NCI-H82 (cell line): ENCODE measurements at regions not wholly inside any gene's neighbourhood (a gene's known extent, or its start where the extent isn't known, plus 50 kb on each side); places are given as distances from the start of the nearest gene placed in this dataset.
"Not testable (repeated sequence)": the region's sequence is repeated elsewhere in the genome, so short reads cannot be mapped to it uniquely, and the experiment has no call there.

Experiments used
- DNase-seq: peaks from one replicate; lab custom pipeline; 2025; lab: John Stamatoyannopoulos, UW

DNA sequence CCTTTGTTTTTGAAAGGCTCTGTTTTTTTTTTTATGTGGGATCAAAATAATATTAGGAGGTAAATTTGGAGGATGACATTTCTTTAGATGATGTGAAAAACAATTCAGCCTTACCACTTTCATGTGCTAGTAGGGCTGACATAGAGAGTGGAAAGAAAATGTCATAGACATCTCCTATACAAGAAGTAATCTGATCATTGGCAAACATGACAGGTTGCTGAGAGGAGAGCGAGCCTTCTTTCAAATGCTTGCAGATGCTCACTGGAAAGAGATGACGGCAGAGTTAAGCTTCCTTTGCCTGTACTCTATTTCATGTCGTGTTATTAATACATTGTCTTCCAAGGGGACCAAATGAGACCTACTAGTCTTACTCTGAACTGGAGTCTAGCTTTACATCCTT lies 160.1 kb upstream of the DAP start:
- no peak for DNase-seq

DNA sequence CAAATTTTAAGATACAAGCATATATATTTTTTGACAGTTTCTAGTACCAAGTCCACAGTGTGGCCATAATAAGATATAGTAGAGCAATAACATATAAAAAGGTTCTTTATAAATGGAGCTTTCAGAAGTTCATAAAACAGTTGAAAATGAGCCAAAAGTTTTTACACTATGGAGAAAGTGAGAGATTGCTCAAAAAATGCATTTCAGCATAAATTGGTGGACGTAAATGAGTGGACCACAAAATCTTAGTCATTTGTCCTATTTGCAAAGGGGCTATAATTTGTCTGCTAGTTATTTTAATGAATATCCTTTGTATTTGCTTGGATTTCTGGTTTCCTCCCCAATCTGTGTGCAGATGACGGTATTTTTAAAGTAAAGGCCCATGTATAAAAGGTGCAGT lies 159.4 kb upstream of the DAP start:
- no peak for DNase-seq

GRCh38 chr5:10914741-10915480 lies 153.9 kb upstream of the DAP start:
- DNase-seq: no peak

DNA sequence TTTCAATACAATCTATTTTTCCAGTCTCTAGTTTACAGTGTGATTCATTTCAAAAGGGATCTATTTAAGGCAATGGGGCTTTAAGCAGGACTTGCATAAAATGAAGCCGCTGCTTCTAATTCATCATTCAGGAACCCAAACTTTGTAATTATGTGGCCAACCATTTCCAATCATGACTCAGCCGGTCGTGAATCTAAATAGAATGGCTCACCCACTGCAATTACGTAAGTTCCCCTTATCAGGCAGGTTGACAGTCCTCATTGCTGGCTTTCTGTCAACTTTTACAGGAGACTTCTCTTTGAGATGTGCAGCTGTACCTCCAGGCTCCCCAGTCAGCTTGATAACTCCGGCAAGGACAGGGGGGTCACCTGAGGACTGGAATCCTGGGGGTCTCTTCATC lies 152.8 kb upstream of the DAP start:
- no peak for DNase-seq

- no peak for DNase-seq
Observed at GRCh38 chr5:10913181-10913810, 152.3 kb upstream of the DAP start.

DNA sequence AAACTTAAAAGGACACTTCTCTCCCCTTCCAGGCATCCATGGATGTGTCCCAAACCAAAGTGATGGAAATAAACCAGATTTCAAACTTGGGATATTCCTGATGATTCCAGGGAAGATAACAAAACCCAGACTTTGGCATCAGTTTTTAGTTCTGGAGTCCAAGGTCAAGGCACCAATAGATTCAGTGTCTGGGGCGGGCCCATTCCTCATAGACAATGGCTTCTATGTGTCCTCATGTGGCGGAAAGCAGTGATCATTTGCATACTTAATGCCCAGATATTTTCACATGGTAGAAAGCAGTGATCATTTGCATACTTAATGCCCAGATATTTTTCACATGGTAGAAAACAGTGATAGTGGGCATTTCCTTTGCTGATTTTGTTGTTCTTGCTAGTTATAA lies 151.4 kb upstream of the DAP start:
- DNase-seq: no peak

- DNase-seq: no peak
Observed at GRCh38 chr5:10910261-10910660, 149.2 kb upstream of the DAP start.

DNA sequence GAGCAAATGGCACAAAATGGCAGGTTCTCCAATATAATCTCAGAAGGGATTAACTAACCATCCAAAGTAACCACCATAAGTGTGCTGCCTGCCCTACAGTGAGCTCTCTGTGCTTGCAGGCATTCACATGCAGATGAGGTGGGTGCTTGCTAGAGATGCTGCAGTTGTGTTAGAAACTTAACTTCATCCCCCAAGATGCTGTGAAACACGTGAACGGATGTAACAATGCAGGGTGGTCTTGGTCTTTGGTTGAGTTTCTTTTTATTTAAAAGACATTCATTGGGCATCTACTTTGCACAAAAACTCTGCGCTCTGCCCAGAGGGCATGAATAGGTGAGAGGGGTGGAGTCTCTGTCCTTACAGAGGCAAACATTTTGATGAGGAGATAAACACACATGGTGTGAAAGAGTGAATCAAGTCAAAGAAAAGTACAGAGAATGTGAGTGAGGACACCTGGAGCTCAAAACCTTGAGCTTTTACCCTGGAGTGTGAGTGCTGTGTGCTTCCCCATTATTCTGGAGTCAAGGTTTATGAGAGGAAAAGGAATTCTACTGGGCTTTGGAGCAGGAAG lies 143.9 kb upstream of the DAP start:
- no peak for DNase-seq

DNA sequence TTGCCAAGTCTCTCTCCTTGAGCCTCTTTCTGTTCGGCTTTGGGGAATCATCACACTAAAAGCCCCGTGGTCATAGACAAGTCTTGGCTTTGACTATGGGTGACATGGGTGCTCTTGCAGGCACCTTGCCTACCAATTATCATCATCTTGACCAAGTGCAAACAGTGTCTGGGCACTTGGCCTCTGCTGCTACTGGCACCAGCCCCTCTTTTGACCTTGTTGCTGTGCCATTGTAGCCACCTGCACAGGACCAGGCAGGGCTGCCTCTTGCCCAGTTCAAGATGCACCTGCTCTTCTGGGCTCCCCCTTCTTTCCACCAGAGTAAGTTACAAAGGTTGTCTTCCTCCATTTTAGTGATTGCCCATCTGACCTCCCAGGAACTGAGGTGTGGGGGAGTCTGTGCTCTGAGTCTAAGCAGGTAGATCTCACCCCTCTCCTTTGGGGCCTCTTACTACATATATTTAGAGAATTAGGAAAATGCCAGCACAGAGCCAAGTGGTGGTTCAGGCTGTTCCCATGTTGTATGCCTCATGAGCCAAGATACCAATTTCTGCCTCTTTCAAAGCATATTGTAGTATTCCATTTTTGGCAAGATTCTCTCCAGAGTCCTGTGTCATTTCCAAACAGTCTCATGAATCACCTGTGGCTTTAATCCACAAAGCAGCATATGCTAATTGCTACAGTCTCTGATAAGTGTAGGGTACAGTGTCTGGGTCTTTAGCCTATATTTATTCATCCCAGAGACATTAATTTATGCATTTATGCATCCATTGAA lies 142.9 kb upstream of the DAP start:
- DNase-seq: no peak

GRCh38 chr5:10902145-10902544 lies 141.1 kb upstream of the DAP start:
- DNase-seq: no peak

GRCh38 chr5:10898514-10898913 lies 137.5 kb upstream of the DAP start:
- no peak for DNase-seq

DNA sequence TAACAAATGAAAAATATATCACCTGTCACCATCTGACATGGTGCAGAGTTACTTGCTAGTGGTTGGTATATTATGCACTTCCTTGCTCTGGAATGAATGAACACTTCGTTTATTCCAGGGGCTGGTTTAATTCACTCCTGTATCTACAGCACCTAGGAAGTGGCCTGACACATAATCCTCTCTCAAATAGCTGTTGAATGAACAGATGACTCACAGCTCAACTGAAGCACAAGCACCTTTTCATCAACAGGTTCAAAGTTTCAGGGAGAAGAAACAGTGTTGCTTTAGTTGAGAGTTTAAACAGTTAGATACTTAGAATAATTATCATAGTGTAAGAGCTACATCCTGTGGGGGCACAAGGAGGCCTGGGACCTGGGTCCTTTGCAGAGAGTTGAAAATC lies 135.0 kb upstream of the DAP start:
- DNase-seq: no peak

DNA sequence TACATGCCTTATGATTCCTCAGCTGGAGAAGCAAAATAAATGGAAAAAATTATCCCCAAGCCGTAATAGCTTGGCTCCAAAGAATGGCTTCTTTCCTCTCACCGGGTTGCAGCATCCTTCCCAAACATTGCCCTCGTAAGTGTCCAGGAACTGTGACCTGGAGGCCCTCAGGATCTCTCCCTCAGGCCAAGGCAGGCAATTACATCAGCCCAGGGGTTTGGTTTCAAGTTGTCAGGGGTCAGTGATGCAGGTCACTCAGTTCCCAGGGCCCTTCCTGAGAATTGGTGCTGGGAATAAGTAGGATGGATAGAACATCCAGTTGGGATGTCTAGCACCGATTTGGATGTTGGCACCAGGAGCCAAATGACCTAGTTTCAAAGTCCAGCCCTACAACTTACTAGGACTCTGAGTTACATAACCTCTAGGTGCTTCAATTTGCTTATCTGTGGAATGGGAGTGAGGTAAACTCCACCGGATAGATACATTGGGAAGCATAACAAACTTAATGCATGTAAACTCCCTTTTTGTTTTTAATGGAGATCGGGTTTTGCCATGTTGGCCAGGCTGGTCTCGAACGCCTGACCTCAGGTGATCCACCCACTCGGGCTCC lies 133.5 kb upstream of the DAP start:
- DNase-seq: no peak

- DNase-seq: no peak
Observed at GRCh38 chr5:10892911-10893215, 131.8 kb upstream of the DAP start.

DNA sequence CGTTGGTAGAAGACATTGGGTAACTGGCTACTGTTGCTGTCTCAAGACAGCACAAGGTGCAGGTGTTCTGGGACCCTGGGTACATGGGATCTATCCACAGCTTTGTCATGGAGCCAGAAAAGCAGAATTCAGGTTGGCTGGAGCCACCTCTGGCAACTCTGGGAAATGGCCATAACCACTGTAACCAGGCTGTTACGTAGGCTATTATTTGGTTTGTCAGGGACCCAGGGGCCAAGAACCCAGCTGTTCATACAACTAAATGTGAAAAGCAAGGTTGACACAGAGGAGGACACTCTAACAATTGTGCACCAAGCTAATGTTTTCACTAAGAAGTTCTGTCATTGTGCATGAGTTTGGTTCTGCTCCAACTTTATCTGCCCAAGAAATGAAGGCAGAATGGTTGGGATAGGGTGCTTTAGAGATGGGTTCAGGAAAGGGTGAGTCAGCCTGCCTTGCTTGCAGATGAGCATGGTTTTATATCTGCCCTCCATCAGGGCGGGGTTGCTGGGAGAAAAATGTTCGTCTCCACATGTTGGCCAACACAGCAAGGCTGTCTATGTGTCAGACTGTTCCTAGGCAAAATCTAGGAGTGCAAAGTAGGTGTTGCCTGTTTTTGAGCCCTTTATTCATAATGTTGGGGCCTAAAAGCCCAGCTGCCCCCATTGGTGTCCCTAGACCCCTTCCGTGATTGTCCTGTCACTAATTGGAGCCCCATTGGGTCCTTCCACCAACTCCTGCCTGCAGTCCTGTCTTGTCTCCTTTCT lies 131.3 kb upstream of the DAP start:
- DNase-seq: no peak

GRCh38 chr5:10891193-10891592 lies 130.2 kb upstream of the DAP start:
- DNase-seq: no peak

DNA sequence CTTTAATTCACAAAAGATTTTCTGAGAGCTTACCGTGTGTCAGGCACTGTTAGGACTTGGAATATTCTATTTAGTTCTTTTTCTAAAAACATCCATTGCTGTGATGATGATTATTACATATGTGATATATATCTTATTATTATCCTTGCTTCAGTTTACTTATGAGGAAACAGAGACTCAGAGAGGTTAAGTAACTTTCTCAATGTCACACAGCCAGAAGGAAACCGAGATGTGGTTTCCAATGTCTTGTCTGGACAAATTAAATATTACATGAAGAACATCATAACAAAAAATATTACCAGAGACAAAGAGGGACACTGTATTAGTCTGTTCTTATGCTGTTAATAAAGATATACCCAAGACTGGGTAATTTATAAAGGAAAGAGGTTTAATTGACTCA lies 125.5 kb upstream of the DAP start:
- no peak for DNase-seq

DNA sequence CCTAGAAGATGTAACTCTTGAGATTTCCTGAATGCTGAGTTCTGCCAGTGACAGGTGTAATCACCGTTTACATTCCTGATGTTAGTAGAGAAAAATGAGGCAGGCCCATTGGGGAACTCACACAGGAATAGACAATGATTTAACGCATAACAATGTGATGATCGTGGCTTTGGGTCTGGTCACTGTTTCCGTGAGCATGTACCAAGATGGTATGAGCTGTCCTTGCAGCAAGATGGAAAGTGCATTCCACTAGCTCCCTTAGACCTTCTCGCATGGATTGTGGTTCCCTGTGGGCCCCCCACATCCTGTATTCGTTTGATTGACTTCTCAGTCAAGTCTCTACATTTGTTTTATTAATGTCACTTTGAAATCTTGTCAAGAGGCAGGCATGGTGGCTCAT lies 124.0 kb upstream of the DAP start:
- DNase-seq: no peak

DNA sequence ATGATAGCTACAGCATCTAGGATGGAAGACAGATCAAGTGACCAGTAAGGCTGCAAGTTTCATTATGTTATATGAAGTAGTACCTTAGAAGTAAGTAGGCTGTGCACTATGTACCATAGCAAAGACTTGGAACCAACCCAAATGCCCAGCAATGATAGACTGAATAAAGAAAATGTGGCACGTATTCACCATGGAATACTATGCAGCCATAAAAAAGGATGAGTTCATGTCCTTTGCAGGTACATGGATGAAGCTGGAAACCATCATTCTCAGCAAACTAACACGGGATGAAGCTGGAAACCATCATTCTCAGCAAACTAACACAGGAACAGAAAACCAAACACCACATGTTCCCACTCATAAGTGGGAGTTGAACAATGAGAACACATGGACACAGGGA lies 122.9 kb upstream of the DAP start:
- not testable (repeated sequence) for DNase-seq

DNA sequence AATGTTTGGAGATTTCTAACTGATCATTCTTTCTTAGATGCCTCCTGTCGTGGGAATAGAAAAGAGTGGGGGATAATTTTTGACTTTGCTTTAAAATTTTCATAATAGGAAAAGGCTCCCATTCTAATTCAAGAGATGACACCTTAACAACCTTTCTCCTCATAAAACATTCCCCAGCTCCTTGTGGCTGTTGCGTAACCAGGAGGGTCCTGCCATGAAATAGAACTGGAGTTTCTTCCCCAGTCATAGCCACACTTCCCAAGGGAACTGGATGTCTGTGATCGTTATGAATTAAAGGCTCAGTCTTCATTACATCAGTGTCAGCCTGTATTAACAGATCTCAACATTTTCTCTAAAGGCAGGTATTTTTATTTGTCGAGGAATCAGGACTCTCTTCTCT lies 119.9 kb upstream of the DAP start:
- no peak for DNase-seq

GRCh38 chr5:10876996-10877395 lies 116.0 kb upstream of the DAP start:
- DNase-seq: not testable (repeated sequence)
